ENCODE measurements at regions not wholly inside any gene's neighbourhood (a gene's known extent, or its start where the extent isn't known, plus 50 kb on each side); places are given as distances from the start of the nearest gene placed in this dataset.

GRCh38 chr6:3631877-3632276 lies 119.6 kb downstream of the PXDC1 start:
- Mint-ChIP-seq H3K4me3 (no peak overlapping the region), H3K4me1 (peaks cover 29% of the 10 kb centered on the region), H3K36me3 (ENCODE audit: low read depth) (no peaks in the 10 kb centered on the region), H3K27ac (ENCODE audit: unreplicated experiment) (no peak overlapping the region), H3K9me3 (no peaks in the 10 kb centered on the region), H3K27me3 (ENCODE audit: low read depth) (no peaks in the 10 kb centered on the region)
- TF ChIP-seq CTCF (conservative IDR thresholded peaks at IDR 0.05) = no peak
- no peak for DNase-seq (ENCODE audit: low read depth, low spot score)

- no peak for DNase-seq (ENCODE audit: low read depth, low spot score)
- Mint-ChIP-seq H3K27me3 (ENCODE audit: low read depth) (no peaks in the 10 kb centered on the region), H3K4me1 (peaks cover 33% of the 10 kb centered on the region), H3K27ac (ENCODE audit: unreplicated experiment) (no peak overlapping the region), H3K4me3 (no peak overlapping the region), H3K36me3 (ENCODE audit: low read depth) (no peaks in the 10 kb centered on the region), H3K9me3 (no peaks in the 10 kb centered on the region)
- no peak for TF ChIP-seq CTCF (conservative IDR thresholded peaks at IDR 0.05)
Observed at GRCh38 chr6:3631186-3631585, 120.3 kb downstream of the PXDC1 start.

GRCh38 chr6:3630258-3630835 lies 121.2 kb downstream of the PXDC1 start:
- no peak for DNase-seq (ENCODE audit: low read depth, low spot score)
- Mint-ChIP-seq H3K4me1 (peaks cover 41% of the 10 kb centered on the region), H3K36me3 (ENCODE audit: low read depth) (no peaks in the 10 kb centered on the region), H3K27me3 (ENCODE audit: low read depth) (no peaks in the 10 kb centered on the region), H3K4me3 (no peak overlapping the region), H3K9me3 (no peaks in the 10 kb centered on the region), H3K27ac (ENCODE audit: unreplicated experiment) (peak overlapping the region; percentile 83)
- no peak for TF ChIP-seq CTCF (conservative IDR thresholded peaks at IDR 0.05)

GRCh38 chr6:3627956-3628835 lies 123.3 kb downstream of the PXDC1 start:
- Mint-ChIP-seq H3K4me1 (peaks cover 62% of the 10 kb centered on the region), H3K36me3 (ENCODE audit: low read depth) (no peaks in the 10 kb centered on the region), H3K9me3 (peaks cover 2% of the 10 kb centered on the region), H3K4me3 (no peak overlapping the region), H3K27me3 (ENCODE audit: low read depth) (no peaks in the 10 kb centered on the region), H3K27ac (ENCODE audit: unreplicated experiment) (no peak overlapping the region)
- DNase-seq (ENCODE audit: low read depth, low spot score) = no peak
- TF ChIP-seq CTCF (conservative IDR thresholded peaks at IDR 0.05) = no peak

GRCh38 chr6:3627501-3627900 lies 124.0 kb downstream of the PXDC1 start:
- DNase-seq (ENCODE audit: low read depth, low spot score) = no peak

More at GRCh38 chr6:3627501-3627900, 124.0 kb downstream of the PXDC1 start:
- Mint-ChIP-seq H3K36me3 (ENCODE audit: low read depth) (no peaks in the 10 kb centered on the region), H3K27me3 (ENCODE audit: low read depth) (no peaks in the 10 kb centered on the region), H3K4me1 (peaks cover 62% of the 10 kb centered on the region), H3K27ac (ENCODE audit: unreplicated experiment) (no peak overlapping the region), H3K4me3 (peak overlapping the region; percentile 5), H3K9me3 (peaks cover 2% of the 10 kb centered on the region)
- TF ChIP-seq CTCF (conservative IDR thresholded peaks at IDR 0.05) = no peak
